NCI-H1930 (cell line): ENCODE measurements at regions not wholly inside any gene's neighbourhood (a gene's known extent, or its start where the extent isn't known, plus 50 kb on each side); places are given as distances from the start of the nearest gene placed in this dataset.

Source experiments
- DNase-seq, 2 experiments: peaks; one replicate each; lab custom pipeline; 2025; lab: John Stamatoyannopoulos, UW

DNA sequence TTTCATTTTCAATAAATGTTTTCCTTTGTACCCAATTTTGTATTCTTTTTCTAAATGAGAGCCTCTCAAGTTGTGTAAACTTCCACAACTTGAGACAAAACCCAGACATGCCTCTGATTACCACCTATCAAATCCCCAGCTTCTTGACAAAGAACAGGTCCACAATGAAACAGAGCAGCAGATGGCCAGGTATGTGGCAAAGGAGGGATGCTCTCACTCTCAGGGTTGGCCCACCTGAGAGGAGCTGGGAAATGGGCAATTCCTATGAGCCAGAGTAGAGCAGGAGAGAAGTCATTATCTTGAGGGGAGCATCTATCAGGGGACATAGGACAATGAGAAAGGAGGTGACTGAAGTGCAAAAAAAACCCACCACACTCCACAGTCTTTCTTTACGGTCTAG is 273.5 kb upstream of the FAM241A start:
- no peak for DNase-seq

DNA sequence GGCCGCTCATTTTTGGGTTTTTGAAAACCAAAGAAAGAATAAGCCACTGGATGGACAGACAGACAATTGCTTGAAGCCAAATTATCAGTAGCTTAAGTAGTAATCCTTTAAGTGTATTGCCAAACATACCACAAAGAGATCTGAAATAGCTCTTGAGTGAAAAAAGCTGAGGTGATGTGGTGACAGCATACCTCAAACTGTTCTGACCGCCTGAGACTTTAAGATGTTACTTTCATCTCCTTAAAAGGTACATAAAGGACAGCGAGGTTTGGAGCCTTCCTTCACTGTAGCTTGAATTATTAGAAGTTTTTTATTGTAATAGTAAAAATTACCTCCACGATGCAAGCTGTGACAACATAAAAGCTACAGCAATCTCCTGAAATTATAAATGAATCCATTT is 271.5 kb upstream of the FAM241A start:
- no peak for DNase-seq

DNA sequence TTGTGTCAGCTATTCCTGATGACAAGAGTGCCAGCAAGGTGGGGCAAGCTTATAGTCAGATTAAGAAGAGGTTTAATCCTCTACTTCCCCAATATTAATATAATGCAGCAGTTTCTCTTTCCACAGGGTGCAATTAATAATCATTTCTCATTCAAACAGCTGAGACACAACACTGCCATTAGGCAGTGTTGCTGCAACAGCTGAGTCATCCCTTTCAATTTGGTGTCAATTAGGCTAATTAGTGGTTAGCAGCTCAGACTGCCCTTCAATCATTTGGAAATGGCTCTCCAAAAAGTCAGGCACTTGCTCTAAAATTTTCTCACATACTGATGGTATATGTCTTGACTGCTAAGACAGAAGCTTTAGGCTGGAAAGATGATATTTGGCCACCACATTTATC is 265.7 kb upstream of the FAM241A start:
- DNase-seq = peak in 1 of 2 experiments; percentile 6

DNA sequence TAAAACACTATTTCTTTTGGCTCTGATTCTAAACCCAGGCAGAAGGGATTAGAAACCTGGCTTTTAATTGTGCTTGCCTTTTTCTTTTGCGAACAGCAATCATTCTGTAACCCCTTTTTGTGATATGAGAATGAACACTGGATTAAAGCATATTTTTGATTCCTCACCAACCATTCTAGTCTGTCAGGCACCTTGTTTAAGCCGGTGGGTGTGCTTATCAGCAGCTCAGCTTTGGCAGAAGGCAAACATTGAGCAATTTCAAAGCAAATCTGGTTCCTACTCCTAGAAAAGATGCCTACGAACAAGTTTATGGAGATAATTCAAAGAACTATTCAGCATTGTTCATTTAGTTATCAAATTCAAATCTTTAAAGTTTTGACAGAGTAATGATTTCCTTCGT is 265.1 kb upstream of the FAM241A start:
- peak in 1 of 2 experiments; percentile 29 for DNase-seq

DNA sequence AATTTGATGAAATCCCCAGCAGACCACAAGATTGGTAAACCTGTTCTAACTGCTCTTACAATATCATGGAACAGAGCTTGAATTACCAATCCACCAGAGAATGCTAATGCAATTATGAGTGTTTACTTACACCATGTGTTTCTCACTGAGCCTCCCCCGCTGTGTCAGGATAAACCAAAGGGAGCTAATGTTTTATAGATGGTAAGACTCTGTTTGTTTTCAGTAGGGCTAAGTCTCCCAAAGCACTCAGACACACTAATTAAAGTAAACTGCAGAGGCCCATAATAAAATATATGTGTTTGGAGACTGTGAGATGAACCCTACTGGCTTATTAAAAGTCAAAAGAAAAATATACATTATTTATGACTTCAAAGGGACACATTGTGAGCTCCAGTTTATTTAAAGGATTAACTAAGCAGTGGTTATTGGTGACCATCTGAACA is 261.7 kb upstream of the FAM241A start:
- DNase-seq = peak; percentile 90 to 91

DNA sequence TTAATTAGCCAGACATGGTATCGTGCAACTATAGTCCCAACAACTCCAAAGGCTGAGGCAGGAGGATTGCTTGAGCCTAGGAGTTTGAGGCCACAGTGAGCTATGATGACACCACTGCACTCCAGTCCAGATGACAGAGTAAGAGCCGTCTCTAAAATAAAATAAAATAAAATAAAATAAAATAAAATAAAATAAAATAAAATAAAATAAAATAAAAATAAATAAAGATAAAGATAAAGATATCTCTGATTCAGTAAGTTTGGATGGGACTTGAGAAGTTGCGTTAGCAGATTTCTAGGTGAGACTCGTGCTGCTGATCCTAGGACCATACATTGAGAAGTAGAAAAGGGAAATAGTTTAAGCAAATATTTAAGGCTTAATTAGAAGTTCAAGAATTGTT is 254.8 kb upstream of the FAM241A start:
- DNase-seq = no peak

DNA sequence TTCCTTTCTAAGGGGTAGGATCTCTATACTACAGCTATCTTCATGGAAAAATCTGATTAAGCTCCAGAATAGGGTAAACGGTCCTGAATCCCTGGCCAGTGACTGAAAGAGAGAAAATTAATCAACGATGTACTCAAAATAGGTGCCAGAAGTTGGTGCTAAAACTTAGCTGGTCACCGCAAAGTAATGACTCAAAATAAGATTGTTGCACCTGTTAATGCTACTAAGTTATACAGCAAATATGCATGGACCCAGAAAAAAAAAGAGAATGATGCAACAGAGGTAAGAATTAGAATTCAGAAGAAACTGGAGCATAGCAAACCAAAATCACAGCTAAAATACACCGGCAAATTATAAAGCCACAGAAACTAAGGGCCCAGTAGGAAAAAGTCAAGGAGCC is 239.7 kb upstream of the FAM241A start:
- no peak for DNase-seq

DNA sequence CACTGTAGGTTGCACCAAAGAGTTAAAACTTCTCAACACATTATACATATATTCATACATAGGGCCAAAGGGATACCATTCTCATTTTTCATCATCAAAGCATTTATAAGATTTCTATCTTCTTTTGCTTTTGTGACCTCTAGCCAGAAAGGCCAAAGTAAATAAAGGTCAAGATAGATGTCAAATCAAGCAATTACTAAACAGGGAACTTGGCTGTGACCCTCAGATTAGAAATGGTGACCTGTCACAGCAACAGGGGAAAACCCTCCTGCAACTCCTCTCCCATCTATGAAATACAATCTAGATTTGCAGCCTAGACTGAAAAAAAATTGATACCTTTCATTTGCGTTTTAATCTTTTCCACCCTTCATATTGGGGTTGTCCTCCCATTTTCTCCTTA is 225.6 kb upstream of the FAM241A start:
- no peak for DNase-seq

DNA sequence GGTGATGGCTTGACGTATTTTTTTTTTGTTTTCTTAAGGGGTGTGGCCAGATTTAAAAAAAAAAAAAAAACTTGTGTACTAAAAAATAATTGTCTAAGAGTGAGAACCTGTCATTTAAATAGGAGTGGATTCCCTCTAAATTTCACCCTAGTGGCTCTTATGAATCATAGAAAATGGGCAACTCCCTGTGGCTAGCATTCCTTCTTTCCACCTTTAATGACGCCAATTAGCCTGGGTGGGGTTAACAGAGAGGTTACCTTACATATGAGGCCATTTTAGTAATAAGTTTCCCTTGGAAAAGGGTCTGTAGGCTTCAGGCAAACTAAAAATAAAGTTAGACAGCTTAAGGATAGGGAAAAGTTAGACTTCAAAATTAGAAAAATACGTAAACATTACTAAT is 223.5 kb upstream of the FAM241A start:
- no peak for DNase-seq

DNA sequence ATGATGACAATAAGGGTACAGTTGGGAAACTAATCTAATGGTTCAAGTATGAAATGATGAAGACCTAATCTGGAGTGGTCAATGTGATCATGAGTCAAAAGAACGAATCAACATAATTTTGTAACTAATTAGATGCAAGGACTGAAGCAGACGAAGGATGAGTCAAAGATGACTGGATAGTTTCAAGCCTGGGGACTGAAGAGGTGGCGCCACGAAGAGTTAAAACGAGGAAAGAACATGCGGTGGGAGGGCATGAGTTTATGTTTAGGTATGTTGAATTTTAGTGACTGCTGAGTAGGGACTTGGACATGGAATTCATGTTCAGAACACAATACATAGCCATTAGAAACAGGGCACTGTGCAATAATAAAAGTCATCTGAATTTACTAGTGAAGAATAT is 221.5 kb upstream of the FAM241A start:
- no peak for DNase-seq

DNA sequence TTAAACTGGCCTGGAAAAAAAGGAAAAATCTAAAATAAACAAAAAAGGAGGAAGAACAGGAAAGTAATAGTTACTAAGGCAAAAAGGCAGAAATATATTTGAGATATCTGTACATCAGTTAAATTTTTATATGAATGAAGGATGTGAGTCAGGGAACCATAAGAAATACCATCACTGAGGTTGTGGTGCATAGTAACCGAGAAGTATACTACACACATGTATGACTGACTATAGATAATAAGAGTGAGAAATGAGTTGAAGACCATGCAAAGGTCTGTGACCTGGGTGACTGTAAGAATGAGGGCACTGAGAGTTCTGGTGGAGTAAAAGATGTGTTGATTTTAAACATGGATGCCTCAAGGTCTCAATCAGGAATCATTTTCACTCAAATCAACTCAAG is 220.6 kb upstream of the FAM241A start:
- DNase-seq = no peak

DNA sequence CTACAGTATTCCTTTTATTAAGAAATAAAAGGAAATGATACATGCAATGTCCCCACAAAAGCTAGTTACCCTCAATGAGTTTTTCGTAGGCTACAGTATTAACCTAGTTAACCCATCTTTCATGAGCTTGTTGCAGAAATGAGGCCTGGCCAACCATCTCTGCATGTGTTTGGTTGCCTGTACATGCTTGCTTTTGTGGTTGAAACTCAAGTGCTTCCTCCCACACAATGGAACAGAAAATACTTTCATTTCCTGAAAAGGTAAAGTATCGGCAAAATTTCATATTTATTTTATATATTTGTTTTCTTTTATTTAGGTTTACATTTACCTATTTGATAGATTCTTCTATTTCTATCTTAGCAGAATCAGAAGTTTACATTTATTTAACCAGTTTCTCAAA is 214.6 kb upstream of the FAM241A start:
- no peak for DNase-seq

DNA sequence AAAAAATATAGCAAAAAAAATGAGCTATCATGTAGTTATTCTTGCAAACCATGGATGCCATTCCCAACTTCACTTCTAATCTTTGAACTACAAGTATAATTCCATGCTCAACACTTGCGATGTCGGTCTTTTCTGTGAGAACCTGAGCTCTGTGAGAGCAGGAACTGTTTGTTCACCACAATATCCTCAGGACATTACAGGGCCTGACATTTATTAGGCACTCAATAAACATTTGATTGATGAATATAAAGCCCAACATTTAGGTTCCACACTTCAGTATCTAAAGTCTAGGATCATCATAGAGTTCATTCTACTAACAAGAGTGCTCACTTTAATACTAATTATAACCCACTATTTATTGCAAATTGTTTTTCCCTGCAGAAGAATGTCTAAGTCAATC is 211.6 kb upstream of the FAM241A start:
- DNase-seq = no peak

DNA sequence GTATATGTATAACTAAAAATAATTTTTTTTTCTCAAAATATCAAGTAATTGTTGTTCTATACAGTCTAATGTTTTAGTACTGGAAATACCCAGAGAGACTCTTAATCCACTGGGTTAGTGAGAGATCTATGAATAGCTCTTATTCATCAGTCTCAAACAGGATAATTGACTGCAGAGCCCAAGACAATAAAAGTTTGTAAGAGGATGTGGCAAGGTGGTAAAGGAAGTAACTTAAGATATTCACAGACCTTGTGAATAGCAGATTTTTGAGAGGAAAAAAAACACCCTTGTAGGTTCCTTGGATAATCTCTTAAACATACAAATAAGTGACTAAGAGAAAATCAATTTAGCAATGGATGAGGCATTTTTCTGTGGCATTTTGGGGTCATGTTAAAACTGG is 210.9 kb upstream of the FAM241A start:
- no peak for DNase-seq

DNA sequence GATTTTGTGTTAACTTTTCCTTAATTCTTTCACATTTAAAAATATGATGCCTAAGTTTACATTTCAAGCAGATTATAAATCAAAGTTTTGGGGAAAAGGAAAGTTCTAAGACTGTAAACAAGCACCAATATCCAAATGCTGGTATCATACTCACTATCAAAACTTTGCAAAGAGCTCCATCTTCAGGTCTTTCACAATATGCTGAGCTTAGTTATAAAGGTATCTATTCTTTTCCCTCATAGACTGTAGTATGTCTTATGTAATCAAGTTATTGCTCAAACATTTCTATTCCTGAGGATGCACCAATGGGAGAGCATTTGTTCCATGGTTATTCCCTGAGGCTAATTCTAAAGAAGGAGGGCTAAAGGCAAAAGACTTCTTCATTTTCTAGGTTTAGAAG is 207.9 kb upstream of the FAM241A start:
- DNase-seq = peak in 1 of 2 experiments; percentile 23

DNA sequence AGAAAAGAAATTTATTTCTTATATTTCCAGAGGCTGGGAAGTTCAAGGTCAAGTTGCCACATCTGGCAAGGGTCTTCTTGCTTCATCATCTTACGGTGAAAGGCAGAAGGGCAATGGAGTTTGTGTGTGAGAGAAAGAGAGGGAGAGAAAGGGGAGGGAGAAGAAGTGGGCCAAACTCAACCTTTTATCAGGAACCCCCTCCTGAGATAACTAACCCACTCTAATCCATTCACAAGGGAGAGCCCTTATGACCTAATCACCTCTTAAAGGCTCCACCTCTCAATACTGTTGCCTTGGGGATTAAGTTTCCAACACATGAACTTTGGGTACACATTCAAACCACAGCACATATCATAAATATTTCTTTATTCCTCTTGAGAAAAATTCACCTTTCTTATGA is 203.3 kb upstream of the FAM241A start:
- DNase-seq = no peak

DNA sequence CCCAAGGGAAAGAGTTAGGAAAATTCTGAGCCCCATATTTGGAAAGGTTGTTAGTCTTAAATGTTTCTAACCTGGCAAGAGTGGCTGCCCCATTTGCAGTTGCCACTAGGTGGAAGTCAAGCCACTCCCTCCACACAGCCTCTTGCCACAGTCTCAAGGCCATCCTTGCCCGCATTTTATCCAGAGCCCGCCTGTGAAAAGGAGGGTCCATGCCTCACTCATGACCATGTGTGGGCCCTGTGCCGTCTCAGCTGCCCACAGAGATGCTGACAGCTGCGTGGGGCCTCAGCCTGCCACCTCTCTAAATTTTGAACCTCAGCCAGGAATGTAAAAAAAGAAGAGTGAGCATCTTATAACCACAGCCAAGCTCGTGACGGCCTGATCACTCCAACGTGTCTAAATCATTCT is 201.5 kb upstream of the FAM241A start:
- peak in 1 of 2 experiments; percentile 45 for DNase-seq

DNA sequence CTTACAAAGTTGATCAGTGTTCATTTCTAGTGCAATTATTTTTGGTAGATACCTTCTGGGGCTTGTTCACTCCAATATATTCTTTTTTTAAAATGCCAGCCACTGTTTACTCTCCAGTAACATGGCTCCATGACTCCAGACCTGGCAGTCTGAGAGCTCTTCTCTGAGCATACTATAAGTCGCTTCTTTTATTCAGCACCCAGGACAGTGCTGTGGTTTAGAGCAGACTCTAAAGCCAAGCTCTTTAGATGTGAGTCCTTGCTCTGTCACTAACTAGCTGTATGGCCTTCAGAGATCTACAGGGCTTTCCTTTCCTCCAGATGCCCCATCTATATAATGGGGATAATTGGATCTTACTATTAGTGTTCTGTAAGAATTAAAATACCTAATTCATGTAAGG is 200.2 kb upstream of the FAM241A start:
- DNase-seq = no peak

DNA sequence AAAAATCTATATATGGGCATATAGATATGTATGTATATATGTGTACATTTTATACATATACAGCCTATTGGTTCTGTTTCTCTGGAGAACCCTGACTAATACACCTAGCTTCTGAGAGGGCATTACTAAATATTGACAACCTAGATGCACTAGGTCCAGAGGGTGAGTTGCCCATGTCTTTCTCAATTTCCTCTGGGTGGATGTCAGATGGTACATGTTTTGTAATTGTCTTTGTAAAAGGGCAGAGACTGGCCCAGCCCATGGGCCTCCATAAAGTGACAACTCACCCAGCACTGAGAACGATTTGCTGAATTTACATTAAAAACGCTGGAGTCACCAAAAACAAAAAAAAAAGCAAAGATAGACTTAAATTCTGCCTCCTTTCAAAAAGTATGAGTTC is 198.5 kb upstream of the FAM241A start:
- no peak for DNase-seq

DNA sequence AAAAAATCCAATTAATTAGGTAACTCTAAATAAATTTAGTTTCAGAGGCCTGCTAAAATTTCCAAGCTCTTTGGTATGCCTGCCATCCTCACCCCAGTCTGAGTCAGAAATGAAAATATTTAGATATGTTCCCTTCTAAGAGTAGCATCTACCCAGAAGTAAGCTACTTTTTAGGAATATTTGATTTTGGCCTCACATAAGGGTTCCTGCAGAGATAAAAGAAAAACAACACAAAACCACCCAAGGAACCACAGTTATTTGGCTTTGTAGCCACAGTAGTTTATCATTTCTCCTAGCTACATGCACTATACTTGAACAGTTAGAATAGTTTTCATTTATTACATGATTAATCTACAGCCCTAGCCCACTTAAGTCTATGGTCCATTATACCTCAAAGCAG is 192.6 kb upstream of the FAM241A start:
- DNase-seq = no peak

DNA sequence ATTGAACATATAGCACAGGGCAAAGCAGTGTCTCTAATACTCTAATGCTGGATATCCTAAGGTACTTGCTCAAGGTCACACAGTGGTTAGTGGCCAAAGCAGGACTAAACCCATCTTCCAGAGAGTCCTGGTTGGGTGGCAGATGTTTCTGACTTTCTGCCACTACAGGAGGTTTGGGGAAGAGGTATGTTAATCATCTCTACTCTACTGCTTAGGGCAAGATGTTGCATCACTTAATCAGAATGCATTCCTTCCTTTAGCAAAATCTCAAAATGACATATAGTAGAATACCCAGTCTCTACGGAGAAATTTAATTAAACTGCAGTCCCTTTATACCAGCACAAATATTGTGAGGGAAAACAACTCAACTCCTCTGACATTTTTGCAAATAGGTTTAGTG is 190.7 kb upstream of the FAM241A start:
- no peak for DNase-seq

DNA sequence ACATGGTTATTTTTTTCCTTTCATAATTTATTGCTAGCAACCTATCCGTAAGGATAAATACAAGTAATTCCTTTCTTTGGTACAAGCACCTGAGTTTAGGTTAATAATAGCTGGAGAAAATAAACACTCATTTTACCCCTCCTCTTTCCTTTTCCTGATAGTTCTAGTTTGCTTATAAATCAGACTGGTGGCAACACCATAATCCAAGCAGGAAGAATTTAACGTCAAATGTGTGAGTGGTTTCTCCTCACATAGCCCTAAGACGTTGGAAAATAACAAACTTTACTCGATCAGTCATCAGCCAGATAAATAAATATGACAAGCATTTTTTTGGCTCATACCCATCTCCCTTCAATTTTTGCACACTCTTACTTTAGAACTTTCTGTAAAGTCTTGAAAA is 190.3 kb upstream of the FAM241A start:
- DNase-seq = no peak

DNA sequence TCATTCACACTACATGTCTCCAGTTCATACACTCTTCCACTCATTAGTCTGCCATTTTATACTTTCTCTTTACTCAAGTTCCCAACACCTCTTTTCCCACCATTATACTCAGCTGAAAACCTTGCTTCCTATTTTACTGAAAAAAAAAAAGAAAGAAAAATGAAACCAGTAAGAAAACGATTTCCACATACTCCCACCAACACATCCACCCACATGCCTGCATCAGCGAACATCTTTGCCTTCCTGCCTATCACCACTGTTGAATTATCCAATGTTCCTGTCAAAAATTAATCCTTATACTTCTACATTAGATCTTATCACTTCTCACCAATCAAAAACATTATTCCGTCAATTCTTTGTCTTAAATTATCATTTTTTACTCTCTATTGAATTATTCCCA is 188.1 kb upstream of the FAM241A start:
- DNase-seq = no peak

DNA sequence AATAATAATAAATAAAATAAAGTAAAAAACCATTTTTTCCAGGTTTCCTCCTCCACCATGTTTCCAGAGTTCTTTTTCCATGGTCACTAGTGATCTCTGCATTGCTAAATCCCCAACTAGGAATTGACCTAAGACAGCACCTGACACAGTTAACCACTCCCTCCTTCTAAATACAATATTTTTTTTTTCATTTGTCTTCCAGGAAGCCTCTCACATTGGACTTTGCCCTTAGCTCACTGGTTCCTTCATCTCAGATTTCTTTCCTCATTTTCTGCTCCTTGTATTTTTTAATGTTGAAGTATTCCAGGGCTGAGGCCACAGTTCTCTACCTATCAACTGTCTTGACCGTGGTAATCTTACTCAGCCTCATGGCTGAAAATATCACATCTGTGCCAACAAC is 187.3 kb upstream of the FAM241A start:
- DNase-seq = no peak

DNA sequence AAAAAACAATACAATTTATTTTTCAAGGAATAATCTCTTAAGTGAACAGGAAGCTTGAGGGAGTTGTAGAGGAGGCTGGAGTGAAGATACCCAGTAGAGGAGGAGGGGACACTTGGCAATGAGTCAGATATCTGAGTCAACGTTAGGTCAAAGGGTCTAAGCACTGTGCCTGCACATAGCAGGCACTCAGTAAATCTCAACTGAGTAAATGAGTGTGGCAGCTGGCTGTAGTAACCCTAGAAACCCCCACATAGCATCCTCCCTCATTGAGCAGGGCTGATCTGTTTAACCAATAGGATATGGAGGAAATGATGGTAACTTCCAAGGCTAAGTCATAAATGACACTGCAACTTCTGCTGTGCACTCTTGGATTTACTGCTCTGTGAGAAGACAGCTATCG is 186.0 kb upstream of the FAM241A start:
- no peak for DNase-seq
